SJSA1 (cell line): ENCODE measurements at regions not wholly inside any gene's neighbourhood (a gene's known extent, or its start where the extent isn't known, plus 50 kb on each side); places are given as distances from the start of the nearest gene placed in this dataset.

Source experiments
- DNase-seq, 2 experiments: peaks; one replicate each; pipeline ENCODE4 v3.0.0-alpha.2; 2015 to 2020; ENCODE audit warnings: low spot score in 2 of 2, low read depth in 1 of 2
- H3K27ac ChIP-seq: fragments of 250-450 bp; sonication (Bioruptor Pico); 2 replicates; pipeline ENCODE4 v1.5.1; 2020; ENCODE audit warnings: mild to moderate bottlenecking, moderate library complexity
- H3K27me3 ChIP-seq: fragments of 250-450 bp; sonication (Bioruptor Pico); replicated peaks from 2 replicates; pipeline ENCODE4 v1.5.1; 2020; ENCODE audit warnings: mild to moderate bottlenecking, moderate library complexity
- H3K36me3 ChIP-seq: fragments of 250-450 bp; sonication (Bioruptor Pico); 2 replicates; pipeline ENCODE4 v1.5.1; 2020; ENCODE audit warnings: mild to moderate bottlenecking
- H3K4me1 ChIP-seq: fragments of 250-450 bp; sonication (Bioruptor Pico); replicated peaks from 2 replicates; pipeline ENCODE4 v1.6.1; 2021; ENCODE audit warnings: mild to moderate bottlenecking
- H3K4me3 ChIP-seq: fragments of 250-450 bp; sonication (Bioruptor Pico); 2 replicates; pipeline ENCODE4 v1.5.1; 2020; ENCODE audit warnings: mild to moderate bottlenecking
- H3K9me3 ChIP-seq: fragments of 250-450 bp; sonication (Bioruptor Pico); replicated peaks from 2 replicates; pipeline ENCODE4 v1.5.1; 2020; ENCODE audit warnings: mild to moderate bottlenecking

DNA sequence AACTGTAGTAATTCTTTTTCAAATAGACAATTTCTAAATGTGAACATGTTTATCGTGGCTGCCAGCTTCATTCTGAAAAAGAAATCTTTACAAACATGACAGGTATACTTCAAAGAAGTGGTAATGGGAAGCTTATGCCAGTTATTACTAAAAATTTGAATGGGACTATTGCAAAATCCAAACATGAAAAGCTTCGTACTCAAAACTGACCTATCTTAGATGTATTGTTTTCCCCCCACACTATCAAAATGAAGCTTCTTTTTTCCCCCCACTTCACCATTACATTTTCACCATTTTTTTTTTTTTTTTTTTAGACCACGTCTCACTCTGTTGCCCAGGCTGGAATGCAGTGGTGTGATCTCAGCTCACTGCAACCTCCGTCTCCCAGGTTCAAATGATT lies 50.4 kb upstream of the SERTAD2 start:
- no peaks in the 10 kb centered on the region for H3K36me3 ChIP-seq
- H3K4me3 ChIP-seq: no peak overlapping the region
- H3K4me1 ChIP-seq: peaks cover 10% of the 10 kb centered on the region
- H3K27ac ChIP-seq: no peak overlapping the region
- H3K27me3 ChIP-seq: no peaks in the 10 kb centered on the region
- no peak for DNase-seq
- H3K9me3 ChIP-seq: no peaks in the 10 kb centered on the region; the same call in 1 of the 2 replicates

DNA sequence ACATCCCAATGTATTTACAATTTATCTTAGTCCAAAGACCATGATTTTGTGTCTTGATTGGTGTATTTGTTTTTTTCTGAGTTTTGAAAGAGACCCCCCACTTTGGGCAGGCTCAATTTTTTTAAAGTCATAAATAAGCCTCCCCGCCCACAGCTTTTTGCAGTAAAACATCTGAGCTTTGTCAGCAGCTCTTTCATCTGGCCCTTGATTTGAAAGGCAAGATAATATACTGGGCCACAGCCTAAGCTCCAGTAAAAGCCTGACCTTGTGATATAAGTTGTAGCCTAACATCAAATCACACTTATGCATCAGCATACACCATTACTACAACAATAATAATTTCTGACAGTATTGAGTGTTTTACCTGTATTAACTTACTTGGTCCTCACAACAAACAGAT lies 51.3 kb upstream of the SERTAD2 start:
- Histone ChIP-seq H3K4me1 (peaks cover 2% of the 10 kb centered on the region), H3K4me3 (no peak overlapping the region), H3K9me3 (no peaks in the 10 kb centered on the region; the same call in 1 of the 2 replicates), H3K27me3 (no peaks in the 10 kb centered on the region), H3K27ac (no peak overlapping the region), H3K36me3 (no peaks in the 10 kb centered on the region)
- DNase-seq: no peak

DNA sequence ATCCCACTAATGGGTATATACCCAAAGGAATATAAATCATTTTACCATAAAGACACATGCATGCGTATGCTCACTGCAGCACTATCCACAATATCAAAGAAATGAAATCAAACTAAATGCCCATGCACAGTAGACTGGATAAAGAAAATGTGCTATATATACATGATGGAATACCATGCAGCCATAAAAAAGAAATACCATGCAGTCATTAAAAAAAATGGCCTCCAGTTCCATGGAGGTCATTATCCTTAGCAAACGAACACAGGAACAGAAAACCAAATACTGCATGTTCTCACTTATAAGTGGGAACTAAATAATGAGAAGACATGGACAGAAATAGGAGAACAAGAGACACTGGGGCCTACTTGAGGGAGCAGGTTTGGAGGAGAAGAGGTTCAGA lies 53.6 kb upstream of the SERTAD2 start:
- no peaks in the 10 kb centered on the region for H3K4me1 ChIP-seq
- H3K27ac ChIP-seq: no peak overlapping the region
- H3K36me3 ChIP-seq: no peaks in the 10 kb centered on the region
- H3K9me3 ChIP-seq: no peaks in the 10 kb centered on the region; the same call in 1 of the 2 replicates
- no peak overlapping the region for H3K4me3 ChIP-seq
- no peaks in the 10 kb centered on the region for H3K27me3 ChIP-seq
- no peak for DNase-seq

DNA sequence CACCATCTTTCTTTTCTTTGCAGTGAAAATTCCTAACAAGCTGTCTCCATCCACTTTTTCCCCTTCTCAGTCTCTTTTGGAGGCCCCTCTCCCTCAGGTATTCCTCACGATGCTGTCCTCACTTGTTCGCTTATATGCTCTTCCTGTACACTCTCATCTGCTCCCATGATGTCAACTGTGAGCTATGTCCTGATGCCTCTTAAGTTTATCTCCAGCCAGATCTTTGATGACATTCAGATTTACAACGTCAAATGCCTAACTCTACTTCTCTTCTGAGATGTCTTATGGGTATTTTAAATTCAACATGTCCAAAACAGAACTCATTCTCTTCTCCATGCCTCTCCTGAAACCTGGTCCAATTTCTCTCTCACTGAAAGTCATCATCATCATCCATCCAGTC lies 55.1 kb upstream of the SERTAD2 start:
- Histone ChIP-seq H3K36me3 (no peaks in the 10 kb centered on the region), H3K27me3 (no peaks in the 10 kb centered on the region), H3K27ac (no peak overlapping the region), H3K4me3 (no peak overlapping the region), H3K4me1 (no peaks in the 10 kb centered on the region), H3K9me3 (no peaks in the 10 kb centered on the region; the same call in 1 of the 2 replicates)
- DNase-seq: no peak

DNA sequence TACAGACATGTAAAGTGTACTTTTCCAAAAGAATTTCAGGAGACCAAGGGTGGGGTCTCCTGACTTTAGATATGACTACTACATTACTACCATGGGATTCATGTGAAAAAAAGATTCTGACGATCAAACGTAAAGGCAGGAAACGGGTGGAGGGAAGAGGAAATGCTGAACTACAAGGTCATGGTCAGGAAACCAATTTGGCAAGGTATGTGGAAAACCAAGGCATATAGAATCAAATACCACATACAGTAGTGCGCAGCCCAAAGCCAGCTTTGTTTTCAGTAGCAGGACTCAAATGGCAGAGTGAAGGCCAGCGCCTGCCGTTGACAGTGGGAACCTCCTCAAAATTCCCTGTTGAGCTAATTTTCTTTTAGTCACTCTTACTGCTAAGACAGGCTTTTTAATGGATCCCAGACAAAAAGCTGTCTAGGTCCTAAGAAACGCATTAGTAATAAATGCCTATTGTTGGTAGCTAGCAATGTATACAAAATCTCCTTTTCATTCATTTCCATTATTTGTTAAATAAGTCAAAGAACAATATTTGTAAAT lies 57.6 kb upstream of the SERTAD2 start:
- Histone ChIP-seq H3K9me3 (no peaks in the 10 kb centered on the region; the same call in 1 of the 2 replicates), H3K27me3 (no peaks in the 10 kb centered on the region), H3K4me1 (no peaks in the 10 kb centered on the region), H3K27ac (no peak overlapping the region), H3K36me3 (no peaks in the 10 kb centered on the region), H3K4me3 (no peak overlapping the region)
- no peak for DNase-seq

DNA sequence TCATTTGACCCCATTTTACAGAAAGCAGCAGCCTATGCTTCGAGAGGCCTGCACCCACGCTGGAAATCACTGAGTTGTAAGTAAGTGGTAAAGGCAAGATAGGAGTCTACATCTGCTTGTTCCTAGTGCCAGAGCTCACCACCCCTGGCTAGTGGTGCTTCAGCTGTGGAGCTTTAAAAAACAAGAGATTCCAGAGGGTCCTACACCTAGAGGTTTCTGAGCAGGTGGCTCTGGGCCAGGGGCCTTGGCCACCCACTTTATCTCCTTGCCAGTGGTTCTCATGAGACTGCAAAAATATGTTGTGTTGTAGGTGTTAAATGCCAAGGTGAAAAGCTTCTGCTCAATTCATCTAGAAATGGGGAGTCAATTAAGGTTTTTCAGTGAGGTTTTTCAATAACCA lies 60.0 kb upstream of the SERTAD2 start:
- Histone ChIP-seq H3K4me3 (no peak overlapping the region), H3K27me3 (no peaks in the 10 kb centered on the region), H3K4me1 (no peaks in the 10 kb centered on the region), H3K27ac (no peak overlapping the region), H3K36me3 (no peaks in the 10 kb centered on the region), H3K9me3 (no peaks in the 10 kb centered on the region)
- no peak for DNase-seq

DNA sequence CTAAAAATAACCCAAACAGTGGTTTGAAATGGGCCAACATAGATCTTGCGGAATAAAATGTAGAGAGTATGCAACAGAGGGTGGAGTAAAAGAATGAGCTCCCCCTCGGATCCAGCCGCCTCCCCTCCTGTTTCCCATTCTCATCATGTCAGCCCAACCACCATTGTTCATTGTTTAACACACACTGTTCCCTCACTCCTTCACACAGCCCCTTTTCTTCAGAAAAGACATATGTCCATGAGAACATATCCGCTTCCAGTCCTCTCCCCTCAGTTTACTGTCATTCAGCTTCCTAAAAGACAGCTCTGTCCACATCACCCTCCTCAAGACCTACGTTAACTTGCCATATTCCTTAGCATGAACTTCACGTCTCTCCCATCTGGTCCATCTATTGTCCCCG lies 62.9 kb upstream of the SERTAD2 start:
- Histone ChIP-seq H3K36me3 (no peaks in the 10 kb centered on the region), H3K27me3 (no peaks in the 10 kb centered on the region), H3K4me1 (no peaks in the 10 kb centered on the region), H3K27ac (no peak overlapping the region), H3K9me3 (no peaks in the 10 kb centered on the region), H3K4me3 (no peak overlapping the region)
- no peak for DNase-seq

DNA sequence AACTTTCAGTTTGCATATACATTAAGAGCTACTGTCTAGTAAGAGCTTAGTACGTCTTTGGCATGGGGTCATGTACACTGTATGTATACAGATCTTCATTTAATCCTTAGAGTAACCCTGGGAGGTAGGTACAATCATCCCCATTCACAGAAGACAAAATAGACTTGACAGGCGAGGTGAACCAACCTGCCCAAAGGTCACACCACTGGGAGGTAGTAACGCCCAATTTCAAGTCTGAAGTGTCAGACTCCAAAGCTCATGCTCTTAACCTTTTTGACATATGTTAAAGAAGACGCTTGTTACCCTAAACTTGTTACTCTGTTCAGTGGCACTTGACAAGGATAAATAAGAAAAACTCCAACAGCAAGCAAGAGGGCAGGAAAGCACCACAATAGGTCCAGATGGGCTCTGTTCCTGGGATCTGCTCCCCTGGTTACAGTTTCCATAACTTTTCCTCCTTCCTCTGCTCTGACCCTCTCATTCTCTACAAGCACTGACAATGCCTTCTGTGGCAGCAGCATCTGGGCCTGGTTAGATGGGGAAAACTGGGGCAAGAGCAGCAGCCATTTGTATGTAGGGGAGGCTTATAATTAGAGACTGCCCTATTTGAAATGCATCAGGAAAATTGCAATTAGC lies 64.7 kb upstream of the SERTAD2 start:
- Histone ChIP-seq H3K9me3 (no peaks in the 10 kb centered on the region), H3K27me3 (no peaks in the 10 kb centered on the region), H3K36me3 (no peaks in the 10 kb centered on the region), H3K4me1 (no peaks in the 10 kb centered on the region), H3K27ac (no peak overlapping the region), H3K4me3 (no peak overlapping the region)
- no peak for DNase-seq

DNA sequence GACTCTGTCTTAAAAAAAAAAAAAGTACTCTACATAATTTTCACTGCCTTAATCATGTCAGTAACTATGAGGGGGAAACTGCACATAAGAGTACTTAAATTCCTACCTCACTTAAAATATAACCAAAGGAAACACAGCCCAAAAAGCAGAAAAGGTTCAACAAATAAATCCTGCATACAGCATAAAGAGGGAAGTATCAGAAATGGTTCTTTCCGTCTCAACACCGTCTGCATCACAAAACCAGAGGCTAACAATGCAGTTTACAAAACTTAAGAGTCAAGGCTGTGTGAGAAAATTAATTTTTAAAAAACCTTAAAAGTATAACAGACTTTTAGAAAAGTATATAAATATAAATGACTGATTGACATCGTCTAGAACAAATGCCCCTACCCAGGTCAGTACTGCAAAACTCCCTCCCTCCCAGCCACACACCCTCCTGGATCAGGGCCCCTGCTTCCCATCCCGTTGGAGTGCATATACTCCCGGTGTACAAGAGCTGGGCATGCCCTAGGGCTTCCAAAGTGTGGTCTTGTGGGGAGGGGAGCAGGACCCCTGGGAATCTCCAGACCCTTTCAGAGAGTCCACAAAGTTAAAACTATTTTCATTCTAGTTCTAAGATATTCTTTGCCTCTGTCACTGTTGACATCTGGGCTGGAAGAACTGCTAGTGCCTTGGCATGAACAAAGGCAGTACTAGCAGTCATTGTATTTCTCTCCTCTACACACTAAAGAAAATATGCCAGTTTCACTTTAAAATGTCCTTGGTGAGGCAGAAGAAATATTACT lies 67.0 kb upstream of the SERTAD2 start:
- Histone ChIP-seq H3K4me1 (no peaks in the 10 kb centered on the region), H3K9me3 (no peaks in the 10 kb centered on the region), H3K4me3 (no peak overlapping the region), H3K27me3 (no peaks in the 10 kb centered on the region), H3K36me3 (no peaks in the 10 kb centered on the region), H3K27ac (no peak overlapping the region)
- no peak for DNase-seq

DNA sequence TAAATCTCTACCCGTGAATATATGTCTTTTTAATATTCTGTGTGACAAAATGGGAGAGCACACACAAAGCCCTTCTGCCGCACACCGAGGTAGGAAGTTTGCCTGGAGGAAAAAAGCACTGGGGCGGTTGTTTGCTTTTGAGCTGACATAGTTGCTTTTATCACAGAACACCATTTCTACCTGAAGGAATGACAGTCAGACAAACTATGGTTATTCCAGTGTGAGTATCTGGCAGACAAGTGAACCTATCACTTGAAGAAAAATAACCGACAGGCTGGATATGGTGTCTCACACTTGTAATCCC lies 67.6 kb upstream of the SERTAD2 start:
- no peaks in the 10 kb centered on the region for H3K27me3 ChIP-seq
- no peaks in the 10 kb centered on the region for H3K9me3 ChIP-seq
- no peak overlapping the region for H3K4me3 ChIP-seq
- H3K4me1 ChIP-seq: no peaks in the 10 kb centered on the region
- no peaks in the 10 kb centered on the region for H3K36me3 ChIP-seq
- H3K27ac ChIP-seq: no peak overlapping the region
- no peak for DNase-seq

DNA sequence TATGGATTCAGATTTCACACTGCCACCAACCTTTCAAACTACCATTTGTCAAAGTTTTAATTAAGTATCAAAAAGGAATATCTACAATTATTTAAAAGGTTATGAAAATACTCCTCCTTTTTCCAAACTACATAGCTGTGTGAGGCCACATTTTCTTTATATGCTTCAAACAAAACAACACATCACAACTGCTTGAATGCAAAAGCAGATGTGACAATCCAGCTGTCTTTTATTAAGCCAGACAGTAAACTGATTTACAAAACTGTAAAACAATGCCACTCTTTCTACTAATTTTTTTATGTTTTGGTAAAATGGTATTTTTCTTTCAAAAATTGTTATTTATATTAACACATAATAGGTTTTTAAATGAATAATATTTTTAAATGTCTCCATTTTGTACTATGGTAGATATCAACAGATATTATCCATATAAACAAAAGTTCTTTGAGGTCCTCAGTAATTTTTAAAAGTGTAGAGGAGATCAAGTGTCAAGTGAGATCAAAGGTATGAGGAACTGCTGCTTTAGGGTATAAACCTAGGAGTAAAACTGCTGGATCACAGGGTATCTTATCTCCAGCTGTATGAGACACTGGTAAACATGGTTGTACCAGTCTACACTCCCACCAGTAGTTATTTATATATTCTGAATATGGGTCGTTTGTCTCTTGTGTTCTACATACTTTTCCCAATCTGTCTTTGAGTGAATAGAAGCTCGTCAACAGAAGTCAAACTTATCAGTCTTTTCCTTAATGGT lies 68.8 kb upstream of the SERTAD2 start:
- Histone ChIP-seq H3K27ac (no peak overlapping the region), H3K9me3 (no peaks in the 10 kb centered on the region), H3K36me3 (no peaks in the 10 kb centered on the region), H3K27me3 (no peaks in the 10 kb centered on the region), H3K4me3 (no peak overlapping the region), H3K4me1 (peaks cover 5% of the 10 kb centered on the region; the same call in 1 of the 2 replicates)
- no peak for DNase-seq

DNA sequence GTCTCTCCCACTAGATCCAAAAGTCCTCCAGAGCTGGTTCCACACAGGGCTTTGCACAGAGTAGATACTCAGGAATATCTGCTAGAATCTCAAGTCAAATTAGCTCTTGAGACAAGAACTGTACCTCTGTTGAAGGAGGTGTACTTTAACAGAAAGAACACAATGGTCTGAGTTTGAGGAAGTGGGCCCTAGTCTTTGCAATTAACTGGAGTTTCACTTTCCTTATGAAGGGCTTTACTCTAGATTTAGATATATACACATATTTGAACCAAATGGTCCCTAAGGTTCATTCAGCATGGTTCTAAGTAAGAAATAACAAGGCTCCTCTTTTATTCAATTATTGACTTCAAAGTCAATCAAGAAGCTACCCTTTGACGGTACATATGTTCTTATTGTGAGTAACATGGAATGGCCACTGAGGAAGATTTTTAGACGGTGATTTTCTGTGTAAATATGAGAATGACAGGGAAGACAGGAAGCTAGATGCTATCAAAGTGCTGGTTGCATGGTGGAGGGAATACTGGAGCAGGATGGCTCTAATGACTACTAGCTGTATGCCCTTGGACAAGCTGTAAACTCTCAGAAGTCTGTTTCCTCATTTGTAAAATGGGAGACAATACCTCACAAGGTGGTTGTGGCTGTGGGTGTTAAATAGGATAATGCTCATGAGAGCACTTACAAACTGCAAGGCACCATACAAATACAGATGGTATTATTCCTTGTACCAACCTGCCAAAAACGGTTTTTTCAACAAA lies 73.5 kb upstream of the SERTAD2 start:
- no peak overlapping the region for H3K4me3 ChIP-seq
- H3K9me3 ChIP-seq: no peaks in the 10 kb centered on the region
- H3K4me1 ChIP-seq: peaks cover 16% of the 10 kb centered on the region
- no peak overlapping the region for H3K27ac ChIP-seq
- H3K36me3 ChIP-seq: no peaks in the 10 kb centered on the region
- H3K27me3 ChIP-seq: no peaks in the 10 kb centered on the region
- DNase-seq: no peak

DNA sequence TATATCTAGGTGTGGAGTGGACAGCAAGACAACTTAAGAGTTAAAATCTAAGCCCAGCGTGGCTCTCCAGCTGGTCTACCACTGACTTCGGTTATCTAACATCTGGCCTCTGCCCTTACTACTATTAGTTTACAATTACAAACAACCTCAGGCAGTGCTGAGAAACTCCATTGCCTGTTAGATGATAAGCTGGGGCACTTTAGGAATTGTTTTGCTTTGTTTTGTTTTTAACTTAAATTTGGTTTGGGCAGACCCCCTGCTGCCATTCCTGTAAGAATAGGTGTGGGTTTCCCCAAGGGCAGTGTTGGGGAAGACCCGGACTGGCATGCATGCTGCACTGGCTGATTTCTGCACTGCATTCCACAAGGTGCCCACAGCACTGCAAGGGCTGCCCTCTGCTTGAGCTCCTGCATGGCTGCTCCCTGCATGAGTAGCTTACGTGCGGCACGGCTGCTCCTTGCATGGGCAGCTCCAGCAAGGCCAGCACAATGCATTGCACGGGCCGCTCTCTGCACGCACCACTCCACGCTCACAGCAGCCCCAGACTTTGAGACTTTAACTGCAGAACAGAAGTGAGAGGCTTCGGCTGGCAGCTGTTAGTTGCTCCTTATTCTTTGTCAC lies 74.2 kb upstream of the SERTAD2 start:
- DNase-seq: no peak
- no peaks in the 10 kb centered on the region for H3K27me3 ChIP-seq
- no peak overlapping the region for H3K27ac ChIP-seq
- H3K4me3 ChIP-seq: no peak overlapping the region
- H3K9me3 ChIP-seq: no peaks in the 10 kb centered on the region
- no peaks in the 10 kb centered on the region for H3K36me3 ChIP-seq
- H3K4me1 ChIP-seq: peaks cover 16% of the 10 kb centered on the region
